HUES48 (cell line): ENCODE measurements at regions not wholly inside any gene's neighbourhood (a gene's known extent, or its start where the extent isn't known, plus 50 kb on each side); places are given as distances from the start of the nearest gene placed in this dataset.

Experiments
- H3K27ac ChIP-seq: one replicate; pipeline ENCODE4 v1.7.0; 2013; ENCODE audit warnings: low read depth, low read length, inconsistent platforms
- H3K27me3 ChIP-seq: 2 replicates; pipeline ENCODE4 v1.6.1; 2013; ENCODE audit warnings: mild to moderate bottlenecking, low read length; ENCODE audit not compliant: control insufficient read depth, insufficient read depth
- H3K36me3 ChIP-seq: 2 replicates; pipeline ENCODE4 v1.6.1; 2013; ENCODE audit warnings: low read length; ENCODE audit not compliant: control insufficient read depth, insufficient read depth
- H3K4me1 ChIP-seq: 2 replicates; pipeline ENCODE4 v1.6.1; 2013; ENCODE audit warnings: mild to moderate bottlenecking, low read length; ENCODE audit not compliant: control insufficient read depth, insufficient read depth
- H3K4me3 ChIP-seq: 2 replicates; pipeline ENCODE4 v1.5.1; 2013; ENCODE audit warnings: mild to moderate bottlenecking, low read depth, low read length
- H3K9ac ChIP-seq: 2 replicates; pipeline ENCODE4 v1.6.1; 2013; ENCODE audit warnings: mild to moderate bottlenecking, low read depth, low read length, moderate library complexity
- H3K9me3 ChIP-seq: 2 replicates; pipeline ENCODE4 v1.6.1; 2013; ENCODE audit warnings: low read length; ENCODE audit not compliant: control insufficient read depth, insufficient read depth

DNA sequence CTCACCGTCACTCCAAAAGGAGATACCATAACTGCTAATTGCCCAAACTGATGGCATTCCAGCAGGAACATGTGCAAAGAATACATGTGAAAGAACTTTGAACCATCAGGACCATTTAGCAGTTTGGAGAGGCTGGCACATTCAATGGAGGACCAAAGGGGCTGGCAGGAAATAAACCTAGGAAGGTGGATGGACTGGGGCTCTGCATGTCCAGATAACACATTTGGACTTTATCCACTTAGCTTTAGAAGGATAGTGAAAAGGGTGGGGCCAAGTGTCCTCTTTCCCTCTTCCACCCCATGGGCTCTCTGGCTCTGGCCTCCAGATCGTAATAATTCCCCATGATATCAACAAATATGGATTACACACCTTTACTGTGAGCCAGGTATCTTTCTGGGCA is 58.8 kb upstream of the CALM2 start:
- no peaks in the 10 kb centered on the region for H3K9me3 ChIP-seq
- H3K27ac ChIP-seq = no peak overlapping the region
- H3K4me3 ChIP-seq = no peak overlapping the region
- peaks cover 40% of the 10 kb centered on the region for H3K4me1 ChIP-seq
- no peaks in the 10 kb centered on the region for H3K36me3 ChIP-seq
- H3K9ac ChIP-seq = no peak overlapping the region
- no peaks in the 10 kb centered on the region; the same call in 1 of the 2 replicates for H3K27me3 ChIP-seq

DNA sequence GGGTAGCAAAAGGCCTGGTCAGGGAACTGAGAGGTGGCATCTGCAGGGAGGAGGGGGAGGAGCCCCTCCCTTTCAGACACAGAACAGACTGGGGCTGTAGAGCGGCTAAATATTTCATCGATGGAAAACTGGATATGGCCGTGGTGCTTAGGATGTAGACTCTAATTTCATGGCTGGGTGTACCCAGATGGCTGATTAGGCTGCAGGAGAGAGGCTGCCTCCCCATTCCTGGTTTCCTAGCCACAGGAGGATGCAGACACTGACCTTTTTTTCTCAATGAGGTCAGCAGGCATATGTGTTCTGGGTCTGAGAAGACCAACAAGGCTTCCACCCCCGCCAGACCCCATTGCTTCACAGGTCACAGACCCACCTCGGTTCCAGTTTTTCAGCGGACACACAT is 58.1 kb upstream of the CALM2 start:
- no peak overlapping the region for H3K27ac ChIP-seq
- H3K36me3 ChIP-seq = no peaks in the 10 kb centered on the region
- H3K4me1 ChIP-seq = peaks cover 33% of the 10 kb centered on the region
- no peak overlapping the region for H3K4me3 ChIP-seq
- H3K9ac ChIP-seq = no peak overlapping the region
- H3K9me3 ChIP-seq = no peaks in the 10 kb centered on the region
- H3K27me3 ChIP-seq = no peaks in the 10 kb centered on the region; the same call in 1 of the 2 replicates

DNA sequence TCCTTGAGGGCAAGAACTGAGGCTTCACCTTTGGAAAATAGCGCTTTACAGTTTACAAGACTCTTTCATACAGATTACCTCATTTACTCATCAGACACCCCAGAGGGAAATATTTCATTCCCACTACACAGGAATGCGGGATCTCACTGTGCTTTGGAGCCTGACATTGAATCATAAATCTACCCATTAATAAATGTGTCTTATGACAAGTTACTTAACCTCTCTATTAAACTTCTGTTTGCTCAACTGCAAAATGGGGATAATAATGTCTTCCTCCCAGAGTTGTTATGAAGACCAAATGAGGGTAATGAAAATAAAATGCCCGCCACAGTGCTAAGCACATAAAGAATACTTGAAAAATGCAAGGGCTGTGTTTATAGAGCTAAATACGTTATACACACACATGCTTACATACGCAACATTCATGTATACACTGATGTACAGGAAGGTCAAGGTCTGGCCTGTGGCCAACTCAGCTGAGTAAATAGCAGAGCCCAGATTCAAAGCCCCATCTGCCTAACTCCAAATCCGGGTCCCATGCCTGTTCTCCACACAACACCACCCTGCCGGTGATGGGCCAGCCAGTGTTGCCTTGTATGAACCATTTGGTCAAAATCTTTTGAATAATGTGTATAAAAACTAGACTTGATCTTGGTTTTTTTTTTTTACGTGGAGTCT is 56.6 kb upstream of the CALM2 start:
- Histone ChIP-seq H3K9me3 (no peaks in the 10 kb centered on the region), H3K36me3 (no peaks in the 10 kb centered on the region), H3K9ac (no peak overlapping the region), H3K4me3 (no peak overlapping the region), H3K27me3 (no peaks in the 10 kb centered on the region; the same call in 1 of the 2 replicates), H3K4me1 (peaks cover 18% of the 10 kb centered on the region), H3K27ac (no peak overlapping the region)

DNA sequence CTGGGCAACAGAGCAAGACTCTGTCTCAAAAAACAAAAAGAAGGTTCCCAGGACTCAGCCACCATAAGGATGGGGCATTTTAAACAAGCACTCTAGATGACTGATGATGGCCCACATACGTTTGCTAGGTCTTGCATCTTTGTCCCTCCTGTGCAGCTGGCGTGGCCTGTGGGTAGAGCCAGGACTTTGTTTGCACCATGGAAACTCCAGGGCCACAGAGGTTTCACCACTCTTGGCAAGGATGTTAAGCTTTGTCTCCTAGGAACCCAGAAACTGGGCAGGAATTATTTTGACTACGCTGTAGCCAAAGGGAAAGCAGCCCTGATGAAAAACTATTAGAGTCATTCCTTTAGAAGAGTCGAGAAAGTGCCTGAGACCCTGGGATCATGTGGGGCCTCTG is 54.1 kb upstream of the CALM2 start:
- Histone ChIP-seq H3K36me3 (no peaks in the 10 kb centered on the region), H3K9me3 (no peaks in the 10 kb centered on the region), H3K9ac (no peak overlapping the region), H3K4me3 (no peak overlapping the region), H3K4me1 (peaks cover 14% of the 10 kb centered on the region), H3K27me3 (no peaks in the 10 kb centered on the region), H3K27ac (no peak overlapping the region)

DNA sequence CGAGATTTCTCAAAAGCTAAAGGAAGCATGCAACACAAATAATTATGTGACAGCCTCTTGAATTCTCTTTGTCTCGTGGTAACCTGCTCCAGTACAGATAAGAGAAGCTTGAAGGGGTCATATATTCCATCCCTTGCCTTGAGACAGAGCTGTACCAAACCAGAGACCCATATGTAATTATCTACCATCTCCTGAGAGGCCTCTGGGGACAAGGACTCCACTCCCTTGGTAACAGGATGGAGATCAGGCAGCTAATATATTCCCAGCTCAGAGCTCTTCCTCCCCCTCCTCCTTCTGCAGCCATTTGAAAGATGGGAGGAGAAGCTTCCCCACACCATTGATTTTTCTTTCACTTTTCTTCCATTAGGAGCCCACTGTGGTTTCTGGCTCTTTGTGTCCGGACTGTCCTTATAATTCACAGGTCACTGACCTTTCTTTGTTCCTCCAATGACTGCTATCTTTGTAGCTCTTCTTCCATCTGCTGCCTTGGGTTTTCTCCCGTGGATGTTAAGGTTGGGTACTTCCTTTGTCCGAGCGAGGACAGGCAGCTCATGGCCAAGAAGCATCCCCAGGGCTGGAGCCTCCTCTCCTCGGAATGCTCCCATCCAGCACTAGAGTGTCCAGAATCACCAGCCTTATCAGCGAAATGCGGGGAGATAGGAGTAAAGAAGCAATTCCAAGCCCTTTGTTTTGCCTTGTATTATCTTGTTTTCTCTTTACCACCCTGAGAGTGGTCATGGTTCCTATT is 51.4 kb upstream of the CALM2 start:
- Histone ChIP-seq H3K27ac (no peak overlapping the region), H3K4me1 (peaks cover 9% of the 10 kb centered on the region; the same call in 1 of the 2 replicates), H3K9me3 (no peaks in the 10 kb centered on the region), H3K4me3 (no peak overlapping the region), H3K27me3 (no peaks in the 10 kb centered on the region), H3K36me3 (no peaks in the 10 kb centered on the region), H3K9ac (no peak overlapping the region)

DNA sequence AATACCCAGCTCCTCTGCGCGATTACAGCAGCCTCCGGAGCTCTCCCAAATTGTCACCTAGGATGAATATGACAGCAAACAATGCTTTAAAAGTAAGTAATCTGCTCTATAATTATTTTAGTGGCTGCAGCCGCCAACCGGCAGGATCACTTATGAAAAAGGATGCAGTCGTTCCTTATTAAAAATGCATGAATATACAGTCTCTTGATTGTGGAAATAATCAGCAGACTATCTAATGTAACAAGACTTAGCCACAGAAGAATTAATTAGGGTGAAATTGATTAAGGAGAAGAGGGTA is 50.6 kb upstream of the CALM2 start:
- Histone ChIP-seq H3K4me3 (no peak overlapping the region), H3K9me3 (no peaks in the 10 kb centered on the region), H3K4me1 (peaks cover 9% of the 10 kb centered on the region; the same call in 1 of the 2 replicates), H3K36me3 (no peaks in the 10 kb centered on the region), H3K27me3 (no peaks in the 10 kb centered on the region), H3K27ac (no peak overlapping the region), H3K9ac (no peak overlapping the region)

DNA sequence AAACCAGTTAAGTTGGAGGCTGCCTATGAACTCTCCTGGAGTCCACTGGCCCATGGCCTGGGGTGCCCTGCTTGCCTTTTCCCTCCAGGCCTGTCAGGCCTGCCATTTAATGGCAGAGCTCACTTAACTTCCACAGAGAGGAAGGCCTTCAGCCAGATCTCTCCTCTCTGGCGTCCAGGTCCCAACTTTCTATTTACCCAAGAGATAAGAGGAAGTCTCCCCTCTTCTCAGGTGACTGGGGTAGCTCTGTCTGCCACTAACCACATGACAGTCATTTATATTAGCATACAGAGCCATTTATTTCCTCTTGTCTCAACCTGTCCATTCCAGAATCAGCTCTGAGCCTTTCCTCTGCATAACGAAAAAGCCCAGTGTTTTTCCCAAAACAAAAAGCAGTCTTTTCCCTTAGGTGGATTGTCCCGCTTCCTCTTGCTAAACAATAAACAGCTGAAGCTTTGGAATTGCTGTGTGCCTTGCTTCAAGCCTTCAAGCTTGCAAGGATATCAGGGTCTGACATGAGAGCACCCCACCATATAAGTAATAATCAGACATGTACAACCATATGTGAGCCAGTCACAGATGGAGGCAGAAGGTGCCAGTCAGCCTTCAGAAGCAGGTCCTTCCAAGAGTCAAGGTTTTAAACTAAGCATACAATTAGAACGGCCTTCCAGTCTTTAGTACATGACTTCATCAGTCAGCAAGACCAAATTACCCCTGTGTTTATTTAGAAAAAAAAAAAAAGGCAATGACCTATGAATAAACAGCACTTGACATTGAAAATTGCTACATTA is 50.0 kb upstream of the CALM2 start:
- H3K27ac ChIP-seq = no peak overlapping the region
- no peak overlapping the region for H3K4me3 ChIP-seq
- H3K36me3 ChIP-seq = no peaks in the 10 kb centered on the region
- H3K9me3 ChIP-seq = no peaks in the 10 kb centered on the region
- H3K9ac ChIP-seq = no peak overlapping the region
- H3K27me3 ChIP-seq = no peaks in the 10 kb centered on the region
- peaks cover 9% of the 10 kb centered on the region; the same call in 1 of the 2 replicates for H3K4me1 ChIP-seq
